ENCODE measurements at regions not wholly inside any gene's neighbourhood (a gene's known extent, or its start where the extent isn't known, plus 50 kb on each side); places are given as distances from the start of the nearest gene placed in this dataset.

DNA sequence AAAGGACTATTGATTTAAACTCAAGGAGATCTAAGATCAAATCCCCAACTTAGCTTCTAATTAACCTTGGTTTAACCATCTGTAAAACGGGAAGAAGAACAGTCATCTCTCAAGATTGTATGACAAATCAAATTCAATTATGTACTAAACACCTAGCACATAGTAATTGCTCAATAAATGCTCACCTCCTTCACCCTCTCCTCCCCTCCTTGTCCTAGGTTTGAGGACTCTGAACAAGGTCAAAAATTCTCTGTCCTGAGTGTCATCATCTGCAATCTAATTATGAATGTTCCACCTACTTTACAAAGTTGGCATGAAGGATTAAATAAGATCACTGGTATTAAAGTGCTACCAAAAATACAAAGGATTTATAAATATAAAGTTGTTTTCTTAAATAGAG lies 320.1 kb upstream of the PPARGC1A start:
- ChIA-PET CTCF (no interaction called here), POLR2A (no interaction called here)
- peaks cover 13% of the 10 kb centered on the region for H3K4me1 Mint-ChIP-seq
- ATAC-seq: no peak
- H3K4me3 Mint-ChIP-seq: no peak overlapping the region
- DNase-seq (ENCODE audit: low spot score): no peak
- no peaks in the 10 kb centered on the region for H3K36me3 Mint-ChIP-seq
- peaks cover 1% of the 10 kb centered on the region for H3K27me3 Mint-ChIP-seq (ENCODE audit: low read depth)
- H3K9me3 Mint-ChIP-seq: no peaks in the 10 kb centered on the region
- no peak for TF ChIP-seq AR (CRISPR knock-in tag; IDR thresholded peaks at IDR 0.05)
- TF ChIP-seq ATF2 (CRISPR knock-in tag; IDR thresholded peaks at IDR 0.05; ENCODE audit: borderline replicate concordance, low read depth): no peak
- TF ChIP-seq, protein P1, sequence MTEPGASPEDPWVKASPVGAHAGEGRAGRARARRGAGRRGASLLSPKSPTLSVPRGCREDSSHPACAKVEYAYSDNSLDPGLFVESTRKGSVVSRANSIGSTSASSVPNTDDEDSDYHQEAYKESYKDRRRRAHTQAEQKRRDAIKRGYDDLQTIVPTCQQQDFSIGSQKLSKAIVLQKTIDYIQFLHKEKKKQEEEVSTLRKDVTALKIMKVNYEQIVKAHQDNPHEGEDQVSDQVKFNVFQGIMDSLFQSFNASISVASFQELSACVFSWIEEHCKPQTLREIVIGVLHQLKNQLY (CRISPR knock-in tag; IDR thresholded peaks at IDR 0.05): no peak
- no peak overlapping the region for H3K27ac Mint-ChIP-seq

DNA sequence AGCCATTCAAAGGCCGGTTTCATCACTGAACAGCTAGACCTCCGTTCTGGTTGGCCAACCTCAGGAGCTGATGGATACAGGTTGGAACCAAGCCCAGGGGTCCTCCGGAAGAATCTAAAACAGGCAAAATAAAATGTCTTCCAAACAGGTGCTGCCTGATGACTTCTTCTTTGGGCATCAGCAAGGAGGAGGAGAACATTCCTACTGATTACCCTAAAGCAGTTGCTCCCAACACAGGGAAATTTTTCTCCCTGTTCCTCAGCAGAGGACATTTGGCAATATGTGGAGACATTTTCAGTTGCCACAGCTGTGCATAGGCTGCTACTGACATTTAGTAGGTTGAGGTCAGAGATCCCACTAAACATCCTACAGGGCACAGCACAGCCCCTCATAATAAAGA lies 319.3 kb upstream of the PPARGC1A start:
- H3K27ac Mint-ChIP-seq: no peak overlapping the region

DNA sequence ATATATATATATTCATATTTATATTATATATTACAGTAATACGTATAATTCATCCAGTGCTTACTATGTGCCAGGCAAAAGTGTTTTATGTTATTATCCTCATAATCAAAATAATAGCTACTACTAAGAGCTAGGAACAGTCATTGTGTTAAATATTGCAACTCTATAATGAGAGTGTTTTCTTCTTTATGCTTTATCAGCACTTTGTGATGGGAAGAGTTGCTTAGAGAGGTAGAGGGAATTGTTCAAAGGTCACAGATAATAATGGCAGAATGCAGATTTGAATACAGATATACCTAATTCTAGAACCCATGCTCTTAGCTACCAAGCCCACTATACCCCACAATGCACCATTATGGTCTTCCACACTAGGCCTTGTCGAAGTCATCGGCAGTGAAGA lies 318.8 kb upstream of the PPARGC1A start:
- Mint-ChIP-seq H3K27ac (no peak overlapping the region), H3K36me3 (no peaks in the 10 kb centered on the region), H3K4me3 (no peak overlapping the region), H3K27me3 (ENCODE audit: low read depth) (no peaks in the 10 kb centered on the region; the same call in 1 of the 2 replicates), H3K9me3 (no peaks in the 10 kb centered on the region), H3K4me1 (peaks cover 23% of the 10 kb centered on the region)
- DNase-seq (ENCODE audit: low spot score) (no peak), ATAC-seq (no peak)
- CTCF ChIA-PET: no interaction called here
- POLR2A ChIA-PET: no interaction called here
- no peak for TF ChIP-seq GTF2I (CRISPR knock-in tag; conservative IDR thresholded peaks at IDR 0.05)
- TF ChIP-seq, protein P2, sequence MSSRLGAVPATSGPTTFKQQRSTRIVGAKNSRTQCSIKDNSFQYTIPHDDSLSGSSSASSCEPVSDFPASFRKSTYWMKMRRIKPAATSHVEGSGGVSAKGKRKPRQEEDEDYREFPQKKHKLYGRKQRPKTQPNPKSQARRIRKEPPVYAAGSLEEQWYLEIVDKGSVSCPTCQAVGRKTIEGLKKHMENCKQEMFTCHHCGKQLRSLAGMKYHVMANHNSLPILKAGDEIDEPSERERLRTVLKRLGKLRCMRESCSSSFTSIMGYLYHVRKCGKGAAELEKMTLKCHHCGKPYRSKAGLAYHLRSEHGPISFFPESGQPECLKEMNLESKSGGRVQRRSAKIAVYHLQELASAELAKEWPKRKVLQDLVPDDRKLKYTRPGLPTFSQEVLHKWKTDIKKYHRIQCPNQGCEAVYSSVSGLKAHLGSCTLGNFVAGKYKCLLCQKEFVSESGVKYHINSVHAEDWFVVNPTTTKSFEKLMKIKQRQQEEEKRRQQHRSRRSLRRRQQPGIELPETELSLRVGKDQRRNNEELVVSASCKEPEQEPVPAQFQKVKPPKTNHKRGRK (CRISPR knock-in tag; IDR thresholded peaks at IDR 0.05; ENCODE audit: borderline replicate concordance): no peak
- no peak for TF ChIP-seq EMX1 (CRISPR knock-in tag; IDR thresholded peaks at IDR 0.05)
- no peak for TF ChIP-seq ZNF396 (CRISPR knock-in tag; IDR thresholded peaks at IDR 0.05; ENCODE audit: borderline replicate concordance)
- no peak for TF ChIP-seq AR (CRISPR knock-in tag; IDR thresholded peaks at IDR 0.05)
- no peak for TF ChIP-seq ZNF416 (CRISPR knock-in tag; IDR thresholded peaks at IDR 0.05)
- TF ChIP-seq KAT7 (CRISPR knock-in tag; IDR thresholded peaks at IDR 0.05; ENCODE audit: borderline replicate concordance): no peak

More for the DNA sequence above, 319.3 kb upstream of the PPARGC1A start:
- Mint-ChIP-seq H3K4me3 (no peak overlapping the region), H3K36me3 (no peaks in the 10 kb centered on the region), H3K4me1 (peaks cover 19% of the 10 kb centered on the region), H3K9me3 (no peaks in the 10 kb centered on the region), H3K27me3 (ENCODE audit: low read depth) (no peaks in the 10 kb centered on the region; the same call in 1 of the 2 replicates)
- TF ChIP-seq ZSCAN18 (CRISPR knock-in tag; IDR thresholded peaks at IDR 0.05) (no peak), ESRRA (CRISPR knock-in tag; IDR thresholded peaks at IDR 0.05; ENCODE audit: borderline replicate concordance) (no peak), JAZF1 (CRISPR knock-in tag; IDR thresholded peaks at IDR 0.05) (no peak), SMAD4 (CRISPR knock-in tag; IDR thresholded peaks at IDR 0.05) (no peak), GABPB1 (CRISPR knock-in tag; IDR thresholded peaks at IDR 0.05) (no peak)
- TF ChIP-seq, protein P3, sequence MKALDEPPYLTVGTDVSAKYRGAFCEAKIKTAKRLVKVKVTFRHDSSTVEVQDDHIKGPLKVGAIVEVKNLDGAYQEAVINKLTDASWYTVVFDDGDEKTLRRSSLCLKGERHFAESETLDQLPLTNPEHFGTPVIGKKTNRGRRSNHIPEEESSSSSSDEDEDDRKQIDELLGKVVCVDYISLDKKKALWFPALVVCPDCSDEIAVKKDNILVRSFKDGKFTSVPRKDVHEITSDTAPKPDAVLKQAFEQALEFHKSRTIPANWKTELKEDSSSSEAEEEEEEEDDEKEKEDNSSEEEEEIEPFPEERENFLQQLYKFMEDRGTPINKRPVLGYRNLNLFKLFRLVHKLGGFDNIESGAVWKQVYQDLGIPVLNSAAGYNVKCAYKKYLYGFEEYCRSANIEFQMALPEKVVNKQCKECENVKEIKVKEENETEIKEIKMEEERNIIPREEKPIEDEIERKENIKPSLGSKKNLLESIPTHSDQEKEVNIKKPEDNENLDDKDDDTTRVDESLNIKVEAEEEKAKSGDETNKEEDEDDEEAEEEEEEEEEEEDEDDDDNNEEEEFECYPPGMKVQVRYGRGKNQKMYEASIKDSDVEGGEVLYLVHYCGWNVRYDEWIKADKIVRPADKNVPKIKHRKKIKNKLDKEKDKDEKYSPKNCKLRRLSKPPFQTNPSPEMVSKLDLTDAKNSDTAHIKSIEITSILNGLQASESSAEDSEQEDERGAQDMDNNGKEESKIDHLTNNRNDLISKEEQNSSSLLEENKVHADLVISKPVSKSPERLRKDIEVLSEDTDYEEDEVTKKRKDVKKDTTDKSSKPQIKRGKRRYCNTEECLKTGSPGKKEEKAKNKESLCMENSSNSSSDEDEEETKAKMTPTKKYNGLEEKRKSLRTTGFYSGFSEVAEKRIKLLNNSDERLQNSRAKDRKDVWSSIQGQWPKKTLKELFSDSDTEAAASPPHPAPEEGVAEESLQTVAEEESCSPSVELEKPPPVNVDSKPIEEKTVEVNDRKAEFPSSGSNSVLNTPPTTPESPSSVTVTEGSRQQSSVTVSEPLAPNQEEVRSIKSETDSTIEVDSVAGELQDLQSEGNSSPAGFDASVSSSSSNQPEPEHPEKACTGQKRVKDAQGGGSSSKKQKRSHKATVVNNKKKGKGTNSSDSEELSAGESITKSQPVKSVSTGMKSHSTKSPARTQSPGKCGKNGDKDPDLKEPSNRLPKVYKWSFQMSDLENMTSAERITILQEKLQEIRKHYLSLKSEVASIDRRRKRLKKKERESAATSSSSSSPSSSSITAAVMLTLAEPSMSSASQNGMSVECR (CRISPR knock-in tag; IDR thresholded peaks at IDR 0.05; ENCODE audit: borderline replicate concordance): no peak
- ATAC-seq: no peak
- ChIA-PET CTCF (no interaction called here), POLR2A (no interaction called here)
- no peak for DNase-seq (ENCODE audit: low spot score)
